ENCODE measurements at regions not wholly inside any gene's neighbourhood (a gene's known extent, or its start where the extent isn't known, plus 50 kb on each side); places are given as distances from the start of the nearest gene placed in this dataset.

GRCh38 chr18:8471372-8471771 is 137.9 kb upstream of the RAB12 start:
- no peaks in the 10 kb centered on the region for H3K4me1 Mint-ChIP-seq (ENCODE audit: insufficient read depth, unreplicated experiment)
- intact Hi-C loops (cut with micrococcal nuclease), result no loop called here
- ChIA-PET POLR2A (no interaction called here), CTCF (interaction anchor here (3.4 kb wide), 1 partner anchor 9 kb away, joined by 21 read pairs; no protein-coding TSS in a partner anchor)
- no TSS peak for BruUV-seq (replicated peaks)
- no peak for TF ChIP-seq CTCF (IDR thresholded peaks at IDR 0.05; ENCODE audit: unreplicated experiment)
- H3K4me3 Mint-ChIP-seq (ENCODE audit: unreplicated experiment), result no peak overlapping the region
- no peak overlapping the region for H3K27ac Mint-ChIP-seq (ENCODE audit: low read depth, unreplicated experiment)
- H3K9me3 Mint-ChIP-seq (ENCODE audit: unreplicated experiment), result no peaks in the 10 kb centered on the region
- no peaks in the 10 kb centered on the region for H3K36me3 Mint-ChIP-seq (ENCODE audit: insufficient read depth, unreplicated experiment)
- DNase-seq (ENCODE audit: unreplicated experiment), result no peak
- peaks cover 26% of the 10 kb centered on the region for H3K27me3 Mint-ChIP-seq (ENCODE audit: insufficient read depth, unreplicated experiment)

GRCh38 chr18:8474661-8475060 is 134.6 kb upstream of the RAB12 start:
- Mint-ChIP-seq H3K4me1 (ENCODE audit: insufficient read depth, unreplicated experiment) (peaks cover 5% of the 10 kb centered on the region), H3K27me3 (ENCODE audit: insufficient read depth, unreplicated experiment) (peaks cover 45% of the 10 kb centered on the region), H3K9me3 (ENCODE audit: unreplicated experiment) (no peaks in the 10 kb centered on the region), H3K27ac (ENCODE audit: low read depth, unreplicated experiment) (no peak overlapping the region), H3K4me3 (ENCODE audit: unreplicated experiment) (no peak overlapping the region), H3K36me3 (ENCODE audit: insufficient read depth, unreplicated experiment) (no peaks in the 10 kb centered on the region)
- no peak for TF ChIP-seq CTCF (IDR thresholded peaks at IDR 0.05; ENCODE audit: unreplicated experiment)
- CTCF ChIA-PET, result no interaction called here
- BruUV-seq (replicated peaks), result no TSS peak
- POLR2A ChIA-PET, result no interaction called here
- intact Hi-C loops (cut with micrococcal nuclease), result loop anchor here (5.0 kb wide), 1 partner anchor 513 kb away; no protein-coding TSS in a partner anchor
- no peak for DNase-seq (ENCODE audit: unreplicated experiment)

- ChIA-PET POLR2A (no interaction called here), CTCF (interaction anchor here (0.8 to 2.9 kb wide), 12 partner anchors 7 to 1252 kb away, joined by 3 to 14 read pairs (median 3); no protein-coding TSS in a partner anchor)
- DNase-seq (ENCODE audit: unreplicated experiment), result no peak
- peaks cover 45% of the 10 kb centered on the region for H3K27me3 Mint-ChIP-seq (ENCODE audit: insufficient read depth, unreplicated experiment)
- no peak for TF ChIP-seq CTCF (IDR thresholded peaks at IDR 0.05; ENCODE audit: unreplicated experiment)
- H3K27ac Mint-ChIP-seq (ENCODE audit: low read depth, unreplicated experiment), result no peak overlapping the region
- H3K4me1 Mint-ChIP-seq (ENCODE audit: insufficient read depth, unreplicated experiment), result peaks cover 5% of the 10 kb centered on the region
- no TSS peak for BruUV-seq (replicated peaks)
- no peak overlapping the region for H3K4me3 Mint-ChIP-seq (ENCODE audit: unreplicated experiment)
- H3K9me3 Mint-ChIP-seq (ENCODE audit: unreplicated experiment), result no peaks in the 10 kb centered on the region
- no peaks in the 10 kb centered on the region for H3K36me3 Mint-ChIP-seq (ENCODE audit: insufficient read depth, unreplicated experiment)
- intact Hi-C loops (cut with micrococcal nuclease), result loop anchor here (5.0 kb wide), 1 partner anchor 510 kb away; no protein-coding TSS in a partner anchor
These were observed 131.6 kb upstream of the RAB12 start for GRCh38 chr18:8477615-8478014.

- no peaks in the 10 kb centered on the region for H3K36me3 Mint-ChIP-seq (ENCODE audit: insufficient read depth, unreplicated experiment)
- H3K27me3 Mint-ChIP-seq (ENCODE audit: insufficient read depth, unreplicated experiment), result peaks cover 45% of the 10 kb centered on the region
- H3K9me3 Mint-ChIP-seq (ENCODE audit: unreplicated experiment), result no peaks in the 10 kb centered on the region
- ChIA-PET POLR2A (interaction anchor here (0.7 kb wide), 1 partner anchor 137 kb away, joined by 3 read pairs; no protein-coding TSS in a partner anchor), CTCF (interaction anchor here (0.6 to 4.2 kb wide), 31 partner anchors 8 to 1335 kb away, joined by 3 to 24 read pairs (median 4); no protein-coding TSS in a partner anchor)
- H3K4me1 Mint-ChIP-seq (ENCODE audit: insufficient read depth, unreplicated experiment), result peaks cover 5% of the 10 kb centered on the region
- DNase-seq (ENCODE audit: unreplicated experiment), result peak; percentile 64
- no peak overlapping the region for H3K4me3 Mint-ChIP-seq (ENCODE audit: unreplicated experiment)
- intact Hi-C loops (cut with micrococcal nuclease), result loop anchor here (5.0 kb wide), 1 partner anchor 509 kb away; no protein-coding TSS in a partner anchor
- no TSS peak for BruUV-seq (replicated peaks)
- peak; percentile 76 for TF ChIP-seq CTCF (IDR thresholded peaks at IDR 0.05; ENCODE audit: unreplicated experiment)
- H3K27ac Mint-ChIP-seq (ENCODE audit: low read depth, unreplicated experiment), result no peak overlapping the region
These were observed 130.9 kb upstream of the RAB12 start for GRCh38 chr18:8478166-8478967.

All from MCF 10A (cell line).